GM18868 (cell line): ENCODE measurements at regions not wholly inside any gene's neighbourhood (a gene's known extent, or its start where the extent isn't known, plus 50 kb on each side); places are given as distances from the start of the nearest gene placed in this dataset.
"Not testable (repeated sequence)": the region's sequence is repeated elsewhere in the genome, so short reads cannot be mapped to it uniquely, and the experiment has no call there.

ENCODE experiments used
- ATAC-seq: cut with Tn5 transposase; IDR thresholded peaks from one replicate; pipeline ENCODE4 v1.9.1; 2021; ENCODE audit warnings: mild to moderate bottlenecking, moderate library complexity; ENCODE audit not compliant: unreplicated experiment

- ATAC-seq, result not testable (repeated sequence)
Observed at GRCh38 chr5:112026879-112027278, 269.9 kb upstream of the NREP start.

GRCh38 chr5:112025757-112026156, 268.8 kb upstream of the NREP start:
- peak; percentile 58 for ATAC-seq

DNA sequence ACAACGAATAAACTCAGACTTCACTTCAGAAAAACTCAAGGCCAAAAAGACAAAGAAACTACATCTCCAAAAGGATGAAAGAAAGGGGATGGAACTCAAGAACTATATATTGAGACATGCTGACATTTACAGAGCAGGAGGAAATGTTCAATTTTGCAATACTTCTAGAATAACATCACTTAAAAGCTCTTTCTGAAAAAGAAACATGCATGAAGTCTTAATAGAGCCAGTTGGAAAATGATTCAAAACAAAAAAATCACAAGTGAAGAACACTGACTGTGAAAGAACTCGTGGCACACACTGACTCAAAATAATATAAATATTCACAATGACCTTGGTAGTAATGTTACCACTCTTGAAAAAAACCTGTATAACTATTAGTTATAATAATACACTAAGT, 267.8 kb upstream of the NREP start:
- no peak for ATAC-seq

- no peak for ATAC-seq
Observed at GRCh38 chr5:112024221-112024620, 267.2 kb upstream of the NREP start.

DNA sequence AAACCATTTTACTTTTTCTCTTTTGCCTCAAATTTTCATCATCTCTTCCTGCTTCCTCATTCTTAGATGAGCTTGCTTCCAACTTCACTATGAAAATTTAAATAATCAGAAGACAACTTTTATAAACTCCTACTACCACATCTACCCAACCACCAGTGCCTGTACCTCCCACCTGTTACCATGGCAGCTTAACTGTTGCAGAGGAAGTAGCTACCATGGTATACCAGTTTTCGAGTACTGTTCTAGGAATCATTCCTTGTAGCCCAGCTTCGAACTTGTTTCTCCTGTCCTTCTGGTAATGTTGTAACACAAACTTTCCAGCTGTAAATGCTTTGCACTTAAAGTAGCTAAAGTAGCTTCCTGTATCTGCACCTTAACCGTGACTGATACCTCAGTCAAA, 266.8 kb upstream of the NREP start:
- no peak for ATAC-seq

DNA sequence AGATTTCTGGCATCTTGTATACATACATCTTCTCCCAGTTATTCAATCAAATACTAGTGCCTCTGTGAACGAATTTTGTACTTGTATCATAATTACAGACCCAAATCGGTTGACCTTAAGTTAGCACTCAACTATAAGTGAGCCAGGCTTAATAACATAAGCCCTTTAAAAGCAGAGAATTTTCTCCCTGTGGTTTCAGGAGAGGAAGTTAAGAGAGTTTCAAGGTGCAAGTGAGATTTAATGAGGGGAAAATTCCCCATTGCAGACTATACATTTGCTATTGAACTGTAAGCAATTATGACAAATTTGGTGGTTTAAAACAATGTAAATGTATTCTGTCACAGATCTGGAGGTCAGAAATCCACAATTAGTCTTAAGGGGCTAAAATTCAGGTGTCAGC, 261.9 kb upstream of the NREP start:
- ATAC-seq, result peak; percentile 56

GRCh38 chr5:112016980-112017379, 260.0 kb upstream of the NREP start:
- ATAC-seq, result no peak

DNA sequence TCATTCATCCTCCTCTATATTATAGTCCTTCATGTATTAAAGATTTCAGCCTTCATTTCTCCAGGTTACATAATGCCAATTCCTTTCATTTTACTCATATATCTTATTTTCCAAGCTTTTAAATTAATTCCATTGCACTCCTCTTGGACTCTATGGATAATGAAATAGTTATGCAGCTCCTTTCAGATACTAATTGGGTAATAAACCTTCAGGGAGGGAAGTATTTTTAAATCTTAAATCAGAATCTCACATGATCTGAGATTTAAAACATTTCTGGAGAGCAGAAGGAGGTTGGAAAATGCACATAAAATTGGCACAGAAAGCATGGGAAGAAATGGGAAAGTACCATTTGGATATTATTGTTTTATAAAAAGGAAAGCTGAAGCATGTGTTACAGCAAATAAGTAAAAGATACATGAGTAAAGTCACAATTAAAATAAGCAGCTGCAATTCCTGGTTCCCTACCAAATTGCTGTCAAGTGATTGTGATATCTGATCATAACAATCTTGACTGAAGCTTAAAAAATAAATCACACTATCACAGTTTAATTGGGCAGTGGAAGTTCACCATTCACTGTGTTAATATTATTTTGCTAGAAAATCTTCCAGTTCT, 257.9 kb upstream of the NREP start:
- ATAC-seq, result no peak

DNA sequence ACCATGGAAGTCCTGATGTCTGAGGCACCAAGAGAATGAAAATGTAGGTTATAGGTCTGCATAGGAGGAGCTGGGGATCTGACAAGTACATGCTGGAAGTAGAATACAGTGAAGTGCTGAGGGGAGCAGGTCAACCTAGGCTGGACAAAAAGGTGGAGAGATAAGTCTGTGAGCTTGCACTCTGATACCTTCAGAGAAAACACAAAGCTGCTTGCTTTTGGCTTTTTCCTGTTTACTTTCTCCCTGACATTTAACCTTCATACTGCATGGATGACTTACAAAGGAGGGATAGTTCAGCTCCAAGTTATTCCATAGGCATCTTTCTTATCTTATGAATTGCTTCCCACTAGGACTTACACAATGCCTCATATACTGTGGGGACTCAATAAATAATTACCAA, 256.7 kb upstream of the NREP start:
- no peak for ATAC-seq

GRCh38 chr5:112012104-112012503, 255.1 kb upstream of the NREP start:
- no peak for ATAC-seq

DNA sequence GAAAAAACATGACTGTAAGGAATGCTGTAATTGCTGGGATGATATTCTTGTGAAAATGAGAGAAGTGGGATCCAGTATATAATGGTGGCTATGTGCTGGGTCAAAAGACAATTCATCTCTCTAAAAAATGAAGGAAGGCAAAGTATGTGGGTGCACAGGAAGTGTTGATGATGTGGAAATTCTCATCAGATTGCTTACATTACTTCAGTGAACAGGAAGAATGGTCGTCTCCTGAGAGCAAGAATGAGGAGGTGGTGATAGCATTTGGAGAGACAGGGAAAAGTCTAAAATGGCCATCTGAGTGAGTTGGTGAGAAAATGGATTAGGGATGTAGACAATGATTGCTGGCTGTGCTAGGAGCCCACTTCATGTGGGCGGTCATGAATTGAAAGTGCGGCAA, 253.5 kb upstream of the NREP start:
- no peak for ATAC-seq

GRCh38 chr5:112006721-112007120, 249.7 kb upstream of the NREP start:
- ATAC-seq, result no peak

GRCh38 chr5:112005623-112005930, 248.6 kb upstream of the NREP start:
- ATAC-seq, result no peak

- peak; percentile 89 for ATAC-seq
Observed at GRCh38 chr5:112004867-112005622, 248.1 kb upstream of the NREP start.

DNA sequence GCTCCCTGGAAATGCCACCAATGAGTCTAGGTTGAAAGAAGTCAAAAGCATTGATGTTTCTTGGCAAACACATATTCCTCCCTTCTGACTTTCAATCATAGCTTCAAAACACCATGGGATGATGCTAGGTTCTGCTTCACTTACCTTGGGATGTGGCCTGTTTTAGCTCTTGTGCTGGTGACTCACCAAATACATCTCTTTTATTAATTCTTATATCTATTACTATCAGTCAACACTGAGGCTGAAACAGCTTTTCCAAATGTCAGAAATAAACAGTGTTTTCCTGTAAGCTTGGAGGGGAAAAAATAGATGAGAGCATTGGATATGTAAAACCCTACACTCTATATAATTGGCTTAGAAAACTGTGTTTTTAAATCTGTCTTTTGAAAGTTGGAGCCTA, 245.4 kb upstream of the NREP start:
- no peak for ATAC-seq

GRCh38 chr5:111999286-111999685, 242.3 kb upstream of the NREP start:
- no peak for ATAC-seq

GRCh38 chr5:111998871-111999270, 241.9 kb upstream of the NREP start:
- ATAC-seq, result no peak

- no peak for ATAC-seq
Observed at GRCh38 chr5:111997711-111998110, 240.7 kb upstream of the NREP start.

GRCh38 chr5:111997308-111997707, 240.3 kb upstream of the NREP start:
- no peak for ATAC-seq

GRCh38 chr5:111996574-111996973, 239.6 kb upstream of the NREP start:
- ATAC-seq, result peak; percentile 50

DNA sequence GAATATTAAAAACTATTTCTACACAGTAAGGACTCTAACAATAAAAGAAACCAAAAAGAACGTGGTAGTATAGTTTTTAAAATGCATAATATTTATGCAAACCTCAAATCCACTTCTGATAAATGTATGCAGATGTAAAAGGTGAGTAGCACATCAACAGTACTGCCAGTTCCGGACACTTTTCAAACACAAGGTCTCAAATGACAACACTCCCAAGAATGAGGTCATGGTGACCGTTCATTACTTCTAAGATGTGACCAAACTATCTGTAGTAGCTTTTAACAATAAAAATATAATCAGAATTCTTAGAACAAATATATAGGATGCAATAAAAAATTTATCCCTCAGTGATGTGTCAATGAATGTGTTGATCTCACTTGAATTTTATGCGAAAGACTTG, 238.7 kb upstream of the NREP start:
- no peak for ATAC-seq

- ATAC-seq, result peak; percentile 85
Observed at GRCh38 chr5:111993242-111993641, 236.2 kb upstream of the NREP start.

DNA sequence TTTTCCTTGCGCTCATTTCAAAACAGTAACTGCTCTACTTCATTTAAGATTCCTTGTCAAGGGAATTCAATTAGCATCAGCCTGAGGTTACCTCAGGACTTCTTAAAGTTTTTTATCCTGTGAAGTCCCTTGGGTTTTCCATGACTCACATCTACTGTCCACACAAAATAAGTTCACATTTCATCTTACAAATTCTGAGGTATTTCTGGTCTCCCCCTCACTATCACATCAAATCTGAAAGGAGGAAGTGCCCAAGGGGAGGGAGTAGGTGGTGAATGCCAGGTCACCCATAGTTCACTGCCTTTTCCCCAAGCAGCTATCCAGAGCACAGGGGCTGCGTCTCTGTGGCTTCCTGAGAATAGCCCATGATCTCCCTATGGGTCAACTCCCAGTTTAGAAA, 227.1 kb upstream of the NREP start:
- ATAC-seq, result peak; percentile 94
